RWPE1 (cell line): ENCODE measurements at regions not wholly inside any gene's neighbourhood (a gene's known extent, or its start where the extent isn't known, plus 50 kb on each side); places are given as distances from the start of the nearest gene placed in this dataset.

Experiments used
- CTCF ChIA-PET: fragments of 350-600 bp; sonication (Branson Sonifier 250); formaldehyde crosslinking; extraction: SDS; loops from one replicate; lab custom pipeline; 2021; lab: Yijun Ruan, JAX
- POLR2A ChIA-PET: fragments of 400-600 bp; formaldehyde crosslinking; extraction: SDS; loops from one replicate; lab custom pipeline; 2020; ENCODE audit warnings: antibody characterized with exemption; ENCODE audit not compliant: low non-redundant PET; lab: Yijun Ruan, JAX
- DNase-seq: peaks from one replicate; pipeline ENCODE4 v3.0.0; 2012; ENCODE audit warnings: low spot score
- H3K27ac ChIP-seq: fragments of 450-650 bp; 2 replicates; pipeline ENCODE4 v1.5.1; 2017
- CTCF ChIP-seq: fragments of 450-650 bp; conservative IDR thresholded peaks from 2 replicates; pipeline ENCODE4 v1.5.1; 2017; ENCODE audit warnings: low read depth, mild to moderate bottlenecking

- no peak overlapping the region for H3K27ac ChIP-seq
- DNase-seq, result no peak
- no peak for TF ChIP-seq CTCF
- ChIA-PET POLR2A (no interaction called here), CTCF (no interaction called here)
Observed at GRCh38 chr4:188220006-188220405, 80.8 kb downstream of the TRIML1 start.

GRCh38 chr4:188221090-188221489 is 81.8 kb downstream of the TRIML1 start:
- ChIA-PET POLR2A (no interaction called here), CTCF (interaction anchor here (0.6 kb wide), 1 partner anchor 552 kb away, joined by 3 read pairs; no protein-coding TSS in a partner anchor)
- H3K27ac ChIP-seq, result no peak overlapping the region
- TF ChIP-seq CTCF, result no peak
- DNase-seq, result peak; percentile 36

- ChIA-PET CTCF (no interaction called here), POLR2A (no interaction called here)
- H3K27ac ChIP-seq, result no peak overlapping the region
- no peak for TF ChIP-seq CTCF
- no peak for DNase-seq
Observed at GRCh38 chr4:188228279-188228678, 89.0 kb downstream of the TRIML1 start.

- DNase-seq, result no peak
- TF ChIP-seq CTCF, result no peak
- ChIA-PET CTCF (interaction anchor here (0.6 kb wide), 1 partner anchor 25 kb away, joined by 4 read pairs; no protein-coding TSS in a partner anchor), POLR2A (no interaction called here)
- H3K27ac ChIP-seq, result no peak overlapping the region
Observed at GRCh38 chr4:188232428-188232827, 93.2 kb downstream of the TRIML1 start.

GRCh38 chr4:188242041-188242440 is 102.8 kb downstream of the TRIML1 start:
- ChIA-PET POLR2A (no interaction called here), CTCF (no interaction called here)
- no peak for TF ChIP-seq CTCF
- no peak overlapping the region for H3K27ac ChIP-seq
- DNase-seq, result no peak

- ChIA-PET POLR2A (no interaction called here), CTCF (interaction anchor here (0.7 kb wide), 1 partner anchor 315 kb away, joined by 3 read pairs; no protein-coding TSS in a partner anchor)
- no peak for TF ChIP-seq CTCF
- H3K27ac ChIP-seq, result no peak overlapping the region
- no peak for DNase-seq
Observed at GRCh38 chr4:188245651-188246050, 106.4 kb downstream of the TRIML1 start.
